ENCODE measurements at regions not wholly inside any gene's neighbourhood (a gene's known extent, or its start where the extent isn't known, plus 50 kb on each side); places are given as distances from the start of the nearest gene placed in this dataset.
"Not testable (repeated sequence)": the region's sequence is repeated elsewhere in the genome, so short reads cannot be mapped to it uniquely, and the experiment has no call there.

DNA sequence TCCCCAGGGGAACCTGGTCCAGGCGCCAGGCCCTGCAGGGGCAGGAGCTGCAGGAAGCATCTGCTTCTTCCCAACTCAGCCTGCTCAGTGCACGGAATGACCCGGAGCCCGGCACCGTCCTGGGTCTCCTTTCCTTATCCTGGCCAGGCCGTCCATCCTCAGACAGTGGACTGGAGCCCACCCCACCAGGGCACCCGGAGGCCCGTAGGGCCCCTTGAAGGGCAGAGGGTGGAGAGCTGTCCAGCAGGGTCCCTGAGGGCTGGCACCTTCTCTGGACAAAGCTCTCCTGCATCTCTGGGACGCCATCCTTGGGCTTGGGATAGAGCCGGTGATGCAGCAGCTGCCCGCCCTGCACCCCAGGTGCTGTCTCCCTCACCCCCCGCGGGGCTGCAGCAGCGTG, 207.9 kb downstream of the TMEM121 start:
- TF ChIP-seq, protein P1, sequence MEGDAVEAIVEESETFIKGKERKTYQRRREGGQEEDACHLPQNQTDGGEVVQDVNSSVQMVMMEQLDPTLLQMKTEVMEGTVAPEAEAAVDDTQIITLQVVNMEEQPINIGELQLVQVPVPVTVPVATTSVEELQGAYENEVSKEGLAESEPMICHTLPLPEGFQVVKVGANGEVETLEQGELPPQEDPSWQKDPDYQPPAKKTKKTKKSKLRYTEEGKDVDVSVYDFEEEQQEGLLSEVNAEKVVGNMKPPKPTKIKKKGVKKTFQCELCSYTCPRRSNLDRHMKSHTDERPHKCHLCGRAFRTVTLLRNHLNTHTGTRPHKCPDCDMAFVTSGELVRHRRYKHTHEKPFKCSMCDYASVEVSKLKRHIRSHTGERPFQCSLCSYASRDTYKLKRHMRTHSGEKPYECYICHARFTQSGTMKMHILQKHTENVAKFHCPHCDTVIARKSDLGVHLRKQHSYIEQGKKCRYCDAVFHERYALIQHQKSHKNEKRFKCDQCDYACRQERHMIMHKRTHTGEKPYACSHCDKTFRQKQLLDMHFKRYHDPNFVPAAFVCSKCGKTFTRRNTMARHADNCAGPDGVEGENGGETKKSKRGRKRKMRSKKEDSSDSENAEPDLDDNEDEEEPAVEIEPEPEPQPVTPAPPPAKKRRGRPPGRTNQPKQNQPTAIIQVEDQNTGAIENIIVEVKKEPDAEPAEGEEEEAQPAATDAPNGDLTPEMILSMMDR (IDR thresholded peaks at IDR 0.05; ENCODE audit: low read depth, low read length, poor library complexity, severe bottlenecking) = not testable (repeated sequence)
- TF ChIP-seq EZH2phosphoT487 (IDR thresholded peaks at IDR 0.05; ENCODE audit: borderline replicate concordance, low read length) = not testable (repeated sequence)

Measured in DOHH2 (cell line).